ENCODE measurements at regions not wholly inside any gene's neighbourhood (a gene's known extent, or its start where the extent isn't known, plus 50 kb on each side); places are given as distances from the start of the nearest gene placed in this dataset.

GRCh38 chr7:34275624-34276023, 370.3 kb downstream of the BMPER start:
- Histone ChIP-seq H4K20me1 (replicated peaks; ENCODE audit: control insufficient read depth, insufficient read depth, low read length) (no peaks in the 10 kb centered on the region), H3K9me1 (ENCODE audit: control insufficient read depth, insufficient read depth, low read length) (no peaks in the 10 kb centered on the region), H3K4me2 (ENCODE audit: insufficient read depth, low read length) (no peak overlapping the region), H3K27ac (ENCODE audit: extremely low read depth, low read depth, low read length) (no peak overlapping the region), H3K36me3 (ENCODE audit: control insufficient read depth, insufficient read depth, low read length) (no peaks in the 10 kb centered on the region), H3K4me1 (replicated peaks in 1 of 2; ENCODE audit: control insufficient read depth in 2 of 2, insufficient read depth in 2 of 2, low read length in 2 of 2) (no peaks in the 10 kb centered on the region), H3K9ac (ENCODE audit: insufficient read depth in 1 of 2, low read depth in 2 of 2, low read length in 2 of 2) (no peak overlapping the region), H2AFZ (ENCODE audit: low read depth, low read length) (no peak overlapping the region), H3K79me2 (ENCODE audit: control insufficient read depth, insufficient read depth, low read length) (no peaks in the 10 kb centered on the region), H3K27me3 (ENCODE audit: control insufficient read depth in 2 of 2, insufficient read depth in 2 of 2, low read length in 2 of 2) (no peaks in the 10 kb centered on the region), H3K4me3 (no peak overlapping the region), H3K9me3 (replicated peaks; ENCODE audit: control insufficient read depth, insufficient read depth, low read depth, low read length) (no peaks in the 10 kb centered on the region)
- TF ChIP-seq GATAD2A (IDR thresholded peaks at IDR 0.05) (no peak), ZNF785 (CRISPR knock-in tag; IDR thresholded peaks at IDR 0.05) (no peak), ETV6 (IDR thresholded peaks at IDR 0.05; ENCODE audit: borderline replicate concordance in 1 of 2, low read depth in 2 of 2, low read length in 1 of 2) (no peak), ETV6 (CRISPR knock-in tag; IDR thresholded peaks at IDR 0.05; ENCODE audit: borderline replicate concordance) (no peak), MCM5 (IDR thresholded peaks at IDR 0.05; ENCODE audit: low read depth) (no peak), ZNF277 (CRISPR knock-in tag; IDR thresholded peaks at IDR 0.05; ENCODE audit: borderline replicate concordance) (no peak), NR2F6 (CRISPR knock-in tag; IDR thresholded peaks at IDR 0.05) (no peak), NFXL1 (CRISPR knock-in tag; IDR thresholded peaks at IDR 0.05) (no peak), ZNF780A (CRISPR knock-in tag; IDR thresholded peaks at IDR 0.05) (no peak), EZH2 (IDR thresholded peaks at IDR 0.05; ENCODE audit: borderline replicate concordance, low read depth, low read length) (no peak), ESRRB (CRISPR knock-in tag; IDR thresholded peaks at IDR 0.05; ENCODE audit: borderline replicate concordance) (no peak), ATF3 (IDR thresholded peaks at IDR 0.05) (no peak), ATF3 (CRISPR knock-in tag; conservative IDR thresholded peaks at IDR 0.05) (no peak)
- TF ChIP-seq, protein P1, sequence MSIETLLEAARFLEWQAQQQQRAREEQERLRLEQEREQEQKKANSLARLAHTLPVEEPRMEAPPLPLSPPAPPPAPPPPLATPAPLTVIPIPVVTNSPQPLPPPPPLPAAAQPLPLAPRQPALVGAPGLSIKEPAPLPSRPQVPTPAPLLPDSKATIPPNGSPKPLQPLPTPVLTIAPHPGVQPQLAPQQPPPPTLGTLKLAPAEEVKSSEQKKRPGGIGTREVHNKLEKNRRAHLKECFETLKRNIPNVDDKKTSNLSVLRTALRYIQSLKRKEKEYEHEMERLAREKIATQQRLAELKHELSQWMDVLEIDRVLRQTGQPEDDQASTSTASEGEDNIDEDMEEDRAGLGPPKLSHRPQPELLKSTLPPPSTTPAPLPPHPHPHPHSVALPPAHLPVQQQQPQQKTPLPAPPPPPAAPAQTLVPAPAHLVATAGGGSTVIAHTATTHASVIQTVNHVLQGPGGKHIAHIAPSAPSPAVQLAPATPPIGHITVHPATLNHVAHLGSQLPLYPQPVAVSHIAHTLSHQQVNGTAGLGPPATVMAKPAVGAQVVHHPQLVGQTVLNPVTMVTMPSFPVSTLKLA (conservative IDR thresholded peaks at IDR 0.05) = no peak
- TF ChIP-seq, protein P2, sequence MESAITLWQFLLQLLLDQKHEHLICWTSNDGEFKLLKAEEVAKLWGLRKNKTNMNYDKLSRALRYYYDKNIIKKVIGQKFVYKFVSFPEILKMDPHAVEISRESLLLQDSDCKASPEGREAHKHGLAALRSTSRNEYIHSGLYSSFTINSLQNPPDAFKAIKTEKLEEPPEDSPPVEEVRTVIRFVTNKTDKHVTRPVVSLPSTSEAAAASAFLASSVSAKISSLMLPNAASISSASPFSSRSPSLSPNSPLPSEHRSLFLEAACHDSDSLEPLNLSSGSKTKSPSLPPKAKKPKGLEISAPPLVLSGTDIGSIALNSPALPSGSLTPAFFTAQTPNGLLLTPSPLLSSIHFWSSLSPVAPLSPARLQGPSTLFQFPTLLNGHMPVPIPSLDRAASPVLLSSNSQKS (CRISPR knock-in tag; IDR thresholded peaks at IDR 0.05) = no peak
- intact Hi-C loops (cut with micrococcal nuclease) (no loop called here), in situ Hi-C loops (cut with MboI) (no loop called here)
- DNase-seq (ENCODE audit: extremely low read depth in 1 of 4, low spot score in 3 of 4) (no peak), FAIRE-seq (no peak), ATAC-seq (no peak)
- ChIA-PET POLR2A (no interaction called here), CTCF (ENCODE audit: low intra/inter-chr PET ratio) (no interaction called here)
- no TSS peak for BruUV-seq (replicated peaks)
